Omental fat pad (tissue), 3 donors: ENCODE measurements at regions not wholly inside any gene's neighbourhood (a gene's known extent, or its start where the extent isn't known, plus 50 kb on each side); places are given as distances from the start of the nearest gene placed in this dataset.

ENCODE experiments used
- ATAC-seq: fragments of 150-250 bp; one replicate; pipeline ENCODE4 v1.9.1; 2016; ENCODE audit warnings: mild to moderate bottlenecking, moderate library complexity; ENCODE audit not compliant: low FRiP score
- DNase-seq: peaks from one replicate; pipeline ENCODE4 v3.0.0-alpha.2; 2019; ENCODE audit warnings: low spot score
- CTCF ChIP-seq, 3 donors: fragments of 450-650 bp; IDR thresholded peaks; one replicate each; pipeline ENCODE4 v1.5.1; 2016 to 2017; ENCODE audit warnings: antibody characterized with exemption in 3 of 3, mild to moderate bottlenecking in 3 of 3, moderate library complexity in 2 of 3

- no peak for TF ChIP-seq CTCF (IDR thresholded peaks at IDR 0.05)
- no peak for ATAC-seq
- no peak for DNase-seq
These were observed 111.7 kb downstream of the HMX1 start for GRCh38 chr4:8759987-8760386.

GRCh38 chr4:8756816-8757215 lies 114.8 kb downstream of the HMX1 start:
- no peak for ATAC-seq
- no peak for TF ChIP-seq CTCF (IDR thresholded peaks at IDR 0.05)
- DNase-seq = no peak

GRCh38 chr4:8754634-8755589 lies 116.7 kb downstream of the HMX1 start:
- TF ChIP-seq CTCF (IDR thresholded peaks at IDR 0.05) = no peak
- no peak for DNase-seq
- no peak for ATAC-seq

- no peak for TF ChIP-seq CTCF (IDR thresholded peaks at IDR 0.05)
- DNase-seq (no peak), ATAC-seq (no peak)
These were observed 123.4 kb downstream of the HMX1 start for GRCh38 chr4:8748236-8748575.

GRCh38 chr4:8747467-8748235 lies 124.0 kb downstream of the HMX1 start:
- ATAC-seq = no peak
- TF ChIP-seq CTCF (IDR thresholded peaks at IDR 0.05) = no peak
- no peak for DNase-seq

GRCh38 chr4:8746523-8747466 lies 124.8 kb downstream of the HMX1 start:
- no peak for ATAC-seq
- no peak for TF ChIP-seq CTCF (IDR thresholded peaks at IDR 0.05)
- DNase-seq = no peak
